Tibial nerve (tissue), 4 donors: ENCODE measurements at regions not wholly inside any gene's neighbourhood (a gene's known extent, or its start where the extent isn't known, plus 50 kb on each side); places are given as distances from the start of the nearest gene placed in this dataset.

Experiments
- EP300 ChIP-seq, 2 donors: sonication (generic); formaldehyde crosslinking; IDR thresholded peaks; one replicate each; pipeline ENCODE4 v1.6.1; 2017; ENCODE audit warnings: antibody characterized with exemption in 2 of 2, mild to moderate bottlenecking in 1 of 2
- POLR2A ChIP-seq, 2 donors: fragments of 450-650 bp; IDR thresholded peaks; one replicate each; pipeline ENCODE4 v1.6.1; 2017; ENCODE audit warnings: antibody characterized with exemption in 2 of 2, mild to moderate bottlenecking in 2 of 2, moderate library complexity in 2 of 2
- TF ChIP-seq, protein P1 (sequence below), 5 experiments: fragments of 200-600 bp in 3 of 5; fragments of 450-650 bp in 2 of 5; sonication (generic) in 3 of 5; IDR thresholded peaks; one replicate each; pipeline ENCODE4 v1.5.1; 2016 to 2019; ENCODE audit warnings: antibody characterized with exemption in 5 of 5, mild to moderate bottlenecking in 3 of 5, moderate library complexity in 2 of 5

DNA sequence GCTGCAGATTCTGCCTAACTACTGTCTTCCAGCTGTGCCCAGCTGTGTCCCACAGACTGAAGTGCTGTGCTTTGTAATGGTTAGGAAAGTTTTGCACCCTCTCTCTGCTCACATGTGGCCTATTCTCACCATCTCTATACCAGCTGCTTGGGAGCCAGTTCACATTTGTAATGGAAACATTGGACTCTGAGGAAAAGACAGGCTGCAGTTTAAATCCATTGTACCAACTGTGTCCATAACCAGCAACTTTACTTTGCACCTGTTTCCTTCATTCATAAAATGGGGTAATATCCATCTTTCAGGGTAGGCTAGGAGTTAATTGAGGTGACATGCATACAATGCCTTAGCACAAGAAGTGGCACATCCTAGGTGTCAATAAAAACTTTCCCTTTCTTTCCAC lies 344.0 kb downstream of the TNS1 start:
- TF ChIP-seq, protein P1, sequence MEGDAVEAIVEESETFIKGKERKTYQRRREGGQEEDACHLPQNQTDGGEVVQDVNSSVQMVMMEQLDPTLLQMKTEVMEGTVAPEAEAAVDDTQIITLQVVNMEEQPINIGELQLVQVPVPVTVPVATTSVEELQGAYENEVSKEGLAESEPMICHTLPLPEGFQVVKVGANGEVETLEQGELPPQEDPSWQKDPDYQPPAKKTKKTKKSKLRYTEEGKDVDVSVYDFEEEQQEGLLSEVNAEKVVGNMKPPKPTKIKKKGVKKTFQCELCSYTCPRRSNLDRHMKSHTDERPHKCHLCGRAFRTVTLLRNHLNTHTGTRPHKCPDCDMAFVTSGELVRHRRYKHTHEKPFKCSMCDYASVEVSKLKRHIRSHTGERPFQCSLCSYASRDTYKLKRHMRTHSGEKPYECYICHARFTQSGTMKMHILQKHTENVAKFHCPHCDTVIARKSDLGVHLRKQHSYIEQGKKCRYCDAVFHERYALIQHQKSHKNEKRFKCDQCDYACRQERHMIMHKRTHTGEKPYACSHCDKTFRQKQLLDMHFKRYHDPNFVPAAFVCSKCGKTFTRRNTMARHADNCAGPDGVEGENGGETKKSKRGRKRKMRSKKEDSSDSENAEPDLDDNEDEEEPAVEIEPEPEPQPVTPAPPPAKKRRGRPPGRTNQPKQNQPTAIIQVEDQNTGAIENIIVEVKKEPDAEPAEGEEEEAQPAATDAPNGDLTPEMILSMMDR (IDR thresholded peaks at IDR 0.05): no peak
- TF ChIP-seq POLR2A (IDR thresholded peaks at IDR 0.05) (no peak), EP300 (IDR thresholded peaks at IDR 0.05) (no peak)
